NCI-H82 (cell line): ENCODE measurements at regions not wholly inside any gene's neighbourhood (a gene's known extent, or its start where the extent isn't known, plus 50 kb on each side); places are given as distances from the start of the nearest gene placed in this dataset.
A peak's percentile ranks its signal among the peaks of the same experiment; 100 is the strongest.
"Not testable (repeated sequence)": the region's sequence is repeated elsewhere in the genome, so short reads cannot be mapped to it uniquely, and the experiment has no call there.

Source experiments
- DNase-seq: peaks from one replicate; lab custom pipeline; 2025; lab: John Stamatoyannopoulos, UW

GRCh38 chr1:96424877-96425276 is 296.7 kb upstream of the PTBP2 start:
- no peak for DNase-seq

DNA sequence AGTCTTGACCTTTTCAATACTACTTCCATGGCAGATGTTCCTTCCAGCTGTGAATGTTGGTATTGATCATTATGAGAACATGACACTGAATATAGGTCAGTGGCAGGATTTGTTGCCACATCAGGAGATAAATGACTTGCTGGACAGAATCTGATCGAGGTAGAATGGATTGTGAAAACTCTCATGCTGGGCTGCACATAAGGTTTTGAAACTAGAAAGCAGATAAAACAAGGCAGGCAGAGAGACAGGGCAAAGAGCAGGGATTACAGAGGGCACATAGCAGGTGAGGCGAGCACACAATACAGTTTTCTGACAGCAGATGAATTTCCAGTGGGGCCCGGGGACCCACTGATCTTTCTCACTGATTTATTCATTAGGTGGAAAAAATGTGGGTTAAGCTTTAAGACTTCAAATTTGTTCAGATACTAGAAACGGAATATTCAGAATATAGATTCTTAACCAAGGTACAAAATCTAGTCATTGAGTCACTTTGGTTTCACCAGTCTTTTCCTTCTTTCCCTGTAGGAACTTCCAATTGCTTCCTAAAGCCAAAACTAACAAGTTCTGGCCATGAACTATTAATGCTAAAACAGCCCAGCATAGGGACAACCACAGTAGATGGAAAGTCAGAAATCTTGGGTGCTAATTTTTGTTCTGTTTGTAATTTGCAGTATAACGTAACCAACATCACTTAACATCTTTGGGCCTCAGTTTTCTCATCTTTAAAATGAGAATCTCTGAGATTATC is 296.0 kb upstream of the PTBP2 start:
- no peak for DNase-seq

- no peak for DNase-seq
Measured at GRCh38 chr1:96427616-96428015, 294.0 kb upstream of the PTBP2 start.

- no peak for DNase-seq
Measured at GRCh38 chr1:96445302-96445701, 276.3 kb upstream of the PTBP2 start.

DNA sequence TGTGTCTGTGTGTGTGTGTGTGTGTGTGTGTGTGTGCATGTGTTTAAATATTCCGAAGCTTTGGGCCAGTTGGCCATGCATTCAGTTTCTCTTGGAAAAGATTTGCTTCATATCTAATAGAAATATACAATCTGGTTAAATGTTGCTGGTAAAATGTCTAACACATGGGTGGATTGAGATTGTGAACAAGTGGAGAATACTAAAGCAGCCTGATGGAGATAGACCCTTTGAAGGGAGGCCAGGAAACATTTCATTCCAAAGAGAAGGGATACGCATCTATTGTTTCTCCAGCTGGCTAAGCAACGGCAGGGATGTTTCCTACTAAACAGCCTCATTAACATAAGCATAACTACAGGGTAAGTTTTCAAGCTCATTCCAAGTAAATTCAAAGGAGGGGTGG is 257.5 kb upstream of the PTBP2 start:
- DNase-seq: no peak

- no peak for DNase-seq
Measured at GRCh38 chr1:96464522-96464921, 257.1 kb upstream of the PTBP2 start.

DNA sequence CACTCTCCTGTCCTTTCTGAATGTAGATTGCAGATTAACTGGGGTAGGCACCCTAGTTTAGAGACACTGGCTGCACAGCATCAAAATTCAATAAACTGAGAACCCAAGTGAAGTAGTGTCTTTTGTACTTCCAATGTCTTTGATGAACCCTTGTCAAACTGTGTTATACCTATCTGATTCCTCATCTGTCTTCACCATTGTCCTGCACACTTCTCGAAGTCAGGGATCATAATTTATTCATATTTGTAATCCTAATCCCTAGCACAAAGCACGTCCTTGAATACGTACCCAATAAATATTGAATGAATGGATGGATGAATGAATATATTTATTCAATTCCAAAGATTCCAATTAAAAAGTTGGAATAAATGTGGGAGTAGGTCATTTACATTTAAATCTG is 256.6 kb upstream of the PTBP2 start:
- no peak for DNase-seq

GRCh38 chr1:96465441-96465840 is 256.1 kb upstream of the PTBP2 start:
- DNase-seq: no peak

- DNase-seq: no peak
Measured at GRCh38 chr1:96466842-96467241, 254.7 kb upstream of the PTBP2 start.

GRCh38 chr1:96469726-96470125 is 251.9 kb upstream of the PTBP2 start:
- DNase-seq: not testable (repeated sequence)

GRCh38 chr1:96472471-96472870 is 249.1 kb upstream of the PTBP2 start:
- no peak for DNase-seq

GRCh38 chr1:96473791-96474434 is 247.7 kb upstream of the PTBP2 start:
- DNase-seq: no peak

GRCh38 chr1:96474985-96475743 is 246.4 kb upstream of the PTBP2 start:
- no peak for DNase-seq

GRCh38 chr1:96475903-96476302 is 245.7 kb upstream of the PTBP2 start:
- no peak for DNase-seq

DNA sequence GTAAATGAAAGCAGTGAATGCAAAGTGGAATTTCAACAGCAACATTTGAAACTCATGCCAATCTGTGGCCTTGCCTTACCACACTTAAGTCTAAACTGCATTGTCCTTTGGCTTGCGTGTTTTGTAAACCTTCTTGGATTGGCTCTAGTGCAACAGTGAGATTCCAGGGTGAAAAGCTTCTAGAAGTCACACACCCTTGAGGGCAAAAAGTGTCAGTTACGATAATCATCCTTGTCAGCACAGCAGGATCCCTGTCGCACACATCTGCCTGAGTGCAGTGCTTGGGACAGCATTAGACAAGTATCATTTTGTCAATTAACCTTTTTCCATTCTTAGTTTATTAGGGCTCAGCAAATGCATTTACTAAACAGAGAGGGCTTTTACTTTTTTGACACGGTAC is 243.4 kb upstream of the PTBP2 start:
- no peak for DNase-seq

DNA sequence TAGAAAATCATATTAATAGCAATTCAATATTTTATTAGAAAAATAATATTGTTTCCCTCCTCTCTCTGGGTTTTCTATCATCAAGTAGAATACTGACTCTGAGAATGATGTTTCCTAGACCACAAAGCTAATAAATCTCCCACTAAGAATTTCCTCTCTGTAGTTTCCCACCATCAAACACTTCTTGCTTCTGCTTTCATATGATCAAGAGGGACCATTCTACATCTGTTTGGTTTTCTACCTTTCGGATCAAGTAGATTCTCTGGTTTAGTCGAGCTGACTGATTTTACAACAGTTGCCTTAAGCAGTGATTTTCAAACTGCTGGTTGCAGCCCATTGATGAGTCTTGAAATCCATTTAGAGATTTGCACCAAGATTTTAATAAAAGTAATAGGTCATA is 240.2 kb upstream of the PTBP2 start:
- no peak for DNase-seq

GRCh38 chr1:96482616-96483015 is 239.0 kb upstream of the PTBP2 start:
- DNase-seq: no peak

GRCh38 chr1:96487394-96487793 is 234.2 kb upstream of the PTBP2 start:
- DNase-seq: no peak

DNA sequence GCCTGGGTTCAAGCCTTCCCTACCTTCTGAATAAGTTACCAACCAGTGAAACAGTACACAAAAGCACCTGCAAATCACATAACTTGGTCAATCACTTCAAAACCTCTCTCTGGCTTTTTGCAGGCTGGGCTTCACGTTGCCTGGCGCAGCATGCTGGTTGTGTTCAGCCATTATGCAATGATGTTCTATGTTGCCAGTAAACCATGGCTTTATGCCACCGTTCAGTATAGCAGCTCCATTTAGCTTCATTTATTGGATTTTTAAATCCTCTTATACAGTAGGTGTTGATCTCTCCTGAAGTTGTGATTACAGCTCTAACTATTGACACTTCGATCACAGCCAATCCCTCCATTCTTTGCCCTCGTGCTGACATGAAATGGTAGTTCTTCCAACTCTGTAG is 233.6 kb upstream of the PTBP2 start:
- DNase-seq: no peak

GRCh38 chr1:96488777-96489176 is 232.8 kb upstream of the PTBP2 start:
- no peak for DNase-seq

- DNase-seq: peak; percentile 3
Measured at GRCh38 chr1:96492236-96492635, 229.3 kb upstream of the PTBP2 start.

GRCh38 chr1:96498744-96499340 is 222.7 kb upstream of the PTBP2 start:
- DNase-seq: no peak

- DNase-seq: peak; percentile 45
Measured at GRCh38 chr1:96508233-96508632, 213.4 kb upstream of the PTBP2 start.
